Fibroblast of skin of right biceps (primary cell): ENCODE measurements at regions not wholly inside any gene's neighbourhood (a gene's known extent, or its start where the extent isn't known, plus 50 kb on each side); places are given as distances from the start of the nearest gene placed in this dataset.
"Not testable (repeated sequence)": the region's sequence is repeated elsewhere in the genome, so short reads cannot be mapped to it uniquely, and the experiment has no call there.

ENCODE experiments used
- DNase-seq: peaks from one replicate; pipeline ENCODE4 v3.0.0-alpha.2; 2013

GRCh38 chr4:82171531-82172155, 202.1 kb downstream of the HNRNPD start:
- DNase-seq = no peak

GRCh38 chr4:82149750-82150149, 224.0 kb downstream of the HNRNPD start:
- DNase-seq = no peak

GRCh38 chr4:82145850-82146249, 227.9 kb downstream of the HNRNPD start:
- DNase-seq = no peak

- DNase-seq = no peak
Measured at GRCh38 chr4:82140422-82140821, 233.4 kb downstream of the HNRNPD start.

GRCh38 chr4:82139287-82139686, 234.5 kb downstream of the HNRNPD start:
- no peak for DNase-seq

GRCh38 chr4:82138374-82138773, 235.4 kb downstream of the HNRNPD start:
- no peak for DNase-seq

- DNase-seq = no peak
Measured at GRCh38 chr4:82136161-82136801, 237.5 kb downstream of the HNRNPD start.

- no peak for DNase-seq
Measured at GRCh38 chr4:82128355-82128754, 245.4 kb downstream of the HNRNPD start.

- DNase-seq = no peak
Measured at GRCh38 chr4:82126512-82127040, 247.2 kb downstream of the HNRNPD start.

GRCh38 chr4:82125787-82126297, 247.9 kb downstream of the HNRNPD start:
- DNase-seq = no peak

GRCh38 chr4:82124932-82125786, 248.6 kb downstream of the HNRNPD start:
- no peak for DNase-seq

GRCh38 chr4:82124365-82124764, 249.4 kb downstream of the HNRNPD start:
- no peak for DNase-seq

- DNase-seq = no peak
Measured at GRCh38 chr4:82123934-82124333, 249.9 kb downstream of the HNRNPD start.

GRCh38 chr4:82115183-82115582, 258.6 kb downstream of the HNRNPD start:
- not testable (repeated sequence) for DNase-seq

- no peak for DNase-seq
Measured at GRCh38 chr4:82108506-82108905, 265.3 kb downstream of the HNRNPD start.

GRCh38 chr4:82104578-82104977, 269.2 kb downstream of the HNRNPD start:
- DNase-seq = no peak

GRCh38 chr4:82099928-82100579, 273.7 kb downstream of the HNRNPD start:
- peak; percentile 8 for DNase-seq

GRCh38 chr4:82097504-82097903, 276.3 kb downstream of the HNRNPD start:
- DNase-seq = peak; percentile 6

GRCh38 chr4:82090717-82091116, 283.1 kb downstream of the HNRNPD start:
- no peak for DNase-seq

GRCh38 chr4:82084747-82085146, 289.0 kb downstream of the HNRNPD start:
- no peak for DNase-seq

- DNase-seq = not testable (repeated sequence)
Measured at GRCh38 chr4:82077471-82077995, 296.3 kb downstream of the HNRNPD start.

GRCh38 chr4:82076809-82077208, 297.0 kb downstream of the HNRNPD start:
- DNase-seq = no peak

- no peak for DNase-seq
Measured at GRCh38 chr4:82076359-82076758, 297.4 kb downstream of the HNRNPD start.
